OCI-LY7 (cell line): ENCODE measurements at regions not wholly inside any gene's neighbourhood (a gene's known extent, or its start where the extent isn't known, plus 50 kb on each side); places are given as distances from the start of the nearest gene placed in this dataset.

Experiments used
- BruUV-seq: library from RNA; stranded (reverse); fragments of 400-500 nt; replicated peaks from 2 replicates; lab custom pipeline; 2021; lab: Mats Ljungman, UMichigan
- CTCF ChIA-PET: fragments of 300-600 bp; sonication (Branson Sonifier 250); formaldehyde crosslinking; loops from one replicate; lab custom pipeline; 2022; ENCODE audit warnings: antibody characterized with exemption; ENCODE audit not compliant: unreplicated experiment; lab: Charles Lee
- POLR2A ChIA-PET: fragments of 300-600 bp; sonication (Branson Sonifier 250); formaldehyde crosslinking; loops from one replicate; lab custom pipeline; 2022; ENCODE audit warnings: antibody characterized with exemption; lab: Charles Lee
- DNase-seq: peaks from one replicate; pipeline ENCODE4 v3.0.0-alpha.2; 2015; ENCODE audit warnings: low spot score
- H2AFZ ChIP-seq: fragments of 200-600 bp; sonication (generic), shearing (Covaris generic); 2 replicates; pipeline ENCODE4 v1.6.1; 2014; ENCODE audit warnings: mild to moderate bottlenecking, antibody characterized with exemption, low read length, moderate library complexity
- H3K27ac ChIP-seq: fragments of 200-600 bp; sonication (generic); 2 replicates; pipeline ENCODE4 v1.5.1; 2014; ENCODE audit warnings: mixed run types, low read depth, mild to moderate bottlenecking, moderate library complexity, low read length, inconsistent platforms; ENCODE audit not compliant: poor library complexity, severe bottlenecking
- H3K36me3 ChIP-seq: fragments of 200-600 bp; sonication (generic); 2 replicates; pipeline ENCODE4 v1.6.1; 2014; ENCODE audit warnings: mild to moderate bottlenecking, antibody characterized with exemption, low read length, moderate library complexity, mixed read lengths; ENCODE audit not compliant: insufficient read depth
- H3K4me1 ChIP-seq: fragments of 200-600 bp; sonication (generic); 2 replicates; pipeline ENCODE4 v1.5.1; 2014; ENCODE audit warnings: mild to moderate bottlenecking, low read length; ENCODE audit not compliant: insufficient read depth, poor library complexity, severe bottlenecking
- H3K4me2 ChIP-seq: fragments of 200-600 bp; sonication (generic); 2 replicates; pipeline ENCODE4 v1.6.1; 2014; ENCODE audit warnings: mild to moderate bottlenecking, low read length
- H3K4me3 ChIP-seq: fragments of 200-600 bp; sonication (generic); 2 replicates; pipeline ENCODE4 v1.5.1; 2014; ENCODE audit warnings: mild to moderate bottlenecking, low read depth, low read length; ENCODE audit not compliant: poor library complexity, severe bottlenecking
- H3K79me2 ChIP-seq: fragments of 200-600 bp; sonication (generic); 2 replicates; pipeline ENCODE4 v1.6.1; 2016; ENCODE audit warnings: low read depth, mild to moderate bottlenecking, low read length, moderate library complexity, mixed read lengths; ENCODE audit not compliant: insufficient read depth
- H3K9me2 ChIP-seq: fragments of 200-600 bp; sonication (generic); 2 replicates; pipeline ENCODE4 v1.6.1; 2016; ENCODE audit warnings: mild to moderate bottlenecking, low read length, mixed read lengths; ENCODE audit not compliant: insufficient read depth
- H3K9me3 ChIP-seq: fragments of 200-600 bp; sonication (generic); 2 replicates; pipeline ENCODE4 v1.6.1; 2014; ENCODE audit warnings: mild to moderate bottlenecking, mixed run types, low read length, mixed read lengths
- H4K20me1 ChIP-seq: fragments of 200-600 bp; sonication (generic); 2 replicates; pipeline ENCODE4 v1.6.1; 2014; ENCODE audit warnings: mild to moderate bottlenecking, antibody characterized with exemption, low read length, moderate library complexity, mixed read lengths; ENCODE audit not compliant: insufficient read depth
- CTCF ChIP-seq: fragments of 200-600 bp; sonication (generic); conservative IDR thresholded peaks from 2 replicates; pipeline ENCODE4 v1.5.1; 2014; ENCODE audit warnings: mild to moderate bottlenecking, antibody characterized with exemption, low read length, moderate library complexity, mixed read lengths
- EZH2phosphoT487 ChIP-seq: fragments of 200-600 bp; sonication (generic); IDR thresholded peaks from 2 replicates; pipeline ENCODE4 v1.6.1; 2018; ENCODE audit warnings: low read depth, borderline replicate concordance, mild to moderate bottlenecking, mixed run types, antibody characterized with exemption, low read length, moderate library complexity, mixed read lengths
- intact Hi-C: fragments of 100-400 bp; cut with micrococcal nuclease; formaldehyde crosslinking; loops from one replicate; pipeline ENCODE4 v1.10.0; 2022; ENCODE audit not compliant: unreplicated experiment

GRCh38 chr6:79798841-79799240 is 148.5 kb downstream of the ELOVL4 start:
- H4K20me1 ChIP-seq, result no peaks in the 10 kb centered on the region
- intact Hi-C loops, result no loop called here
- no peak overlapping the region for H2AFZ ChIP-seq
- no peak overlapping the region for H3K4me3 ChIP-seq
- no peaks in the 10 kb centered on the region for H3K36me3 ChIP-seq
- H3K79me2 ChIP-seq, result no peaks in the 10 kb centered on the region
- no peaks in the 10 kb centered on the region for H3K9me3 ChIP-seq
- H3K9me2 ChIP-seq, result no peaks in the 10 kb centered on the region
- ChIA-PET CTCF (no interaction called here), POLR2A (interaction anchor here (0.6 kb wide), 1 partner anchor 9 kb away, joined by 4 read pairs; no protein-coding TSS in a partner anchor)
- no peak overlapping the region for H3K4me2 ChIP-seq
- BruUV-seq, result no TSS peak
- no peak overlapping the region for H3K27ac ChIP-seq
- DNase-seq, result no peak
- H3K4me1 ChIP-seq, result no peaks in the 10 kb centered on the region
- TF ChIP-seq CTCF (no peak), EZH2phosphoT487 (no peak)

GRCh38 chr6:79797912-79798311 is 149.4 kb downstream of the ELOVL4 start:
- no peaks in the 10 kb centered on the region for H3K79me2 ChIP-seq
- H3K4me2 ChIP-seq, result no peak overlapping the region
- no peak overlapping the region for H2AFZ ChIP-seq
- ChIA-PET CTCF (no interaction called here), POLR2A (no interaction called here)
- BruUV-seq, result no TSS peak
- H3K27ac ChIP-seq, result no peak overlapping the region
- H3K4me1 ChIP-seq, result no peaks in the 10 kb centered on the region
- H4K20me1 ChIP-seq, result no peaks in the 10 kb centered on the region
- no peak overlapping the region for H3K4me3 ChIP-seq
- DNase-seq, result no peak
- H3K9me2 ChIP-seq, result no peaks in the 10 kb centered on the region
- no peaks in the 10 kb centered on the region for H3K36me3 ChIP-seq
- TF ChIP-seq EZH2phosphoT487, result no peak
- no peak for TF ChIP-seq CTCF
- no peaks in the 10 kb centered on the region for H3K9me3 ChIP-seq
- intact Hi-C loops, result no loop called here

GRCh38 chr6:79797163-79797764 is 150.1 kb downstream of the ELOVL4 start:
- no peak overlapping the region for H3K4me3 ChIP-seq
- H3K4me2 ChIP-seq, result no peak overlapping the region
- H3K9me3 ChIP-seq, result no peaks in the 10 kb centered on the region
- intact Hi-C loops, result no loop called here
- no peaks in the 10 kb centered on the region for H3K36me3 ChIP-seq
- no peak overlapping the region for H2AFZ ChIP-seq
- no peaks in the 10 kb centered on the region for H3K79me2 ChIP-seq
- H4K20me1 ChIP-seq, result no peaks in the 10 kb centered on the region
- POLR2A ChIA-PET, result no interaction called here
- H3K4me1 ChIP-seq, result no peaks in the 10 kb centered on the region
- H3K9me2 ChIP-seq, result no peaks in the 10 kb centered on the region
- CTCF ChIA-PET, result no interaction called here
- no peak for DNase-seq
- no peak overlapping the region for H3K27ac ChIP-seq
- TF ChIP-seq CTCF, result no peak
- TF ChIP-seq EZH2phosphoT487, result no peak
- no TSS peak for BruUV-seq
